GM12878 (cell line): ENCODE measurements at regions not wholly inside any gene's neighbourhood (a gene's known extent, or its start where the extent isn't known, plus 50 kb on each side); places are given as distances from the start of the nearest gene placed in this dataset.

Experiments used
- CREB1 ChIP-seq: IDR thresholded peaks from 2 replicates; pipeline ENCODE4 v1.6.1; 2012; ENCODE audit warnings: low read depth, mild to moderate bottlenecking, inconsistent platforms
- CTCF ChIP-seq, 3 experiments: IDR thresholded peaks in 2 of 3; conservative IDR thresholded peaks in 1 of 3; 2 replicates each; pipeline ENCODE4 v1.5.1; 2011; ENCODE audit warnings: low read depth in 3 of 3, low read length in 3 of 3, mild to moderate bottlenecking in 3 of 3, control low read depth in 2 of 3, moderate library complexity in 2 of 3, inconsistent platforms in 1 of 3, mixed read lengths in 1 of 3; ENCODE audit not compliant: control insufficient read depth in 2 of 3, insufficient read depth in 1 of 3; ENCODE audit errors: extremely low read depth in 1 of 3
- EZH2 ChIP-seq: IDR thresholded peaks from 2 replicates; pipeline ENCODE4 v1.6.1; 2012; ENCODE audit warnings: low read depth, mild to moderate bottlenecking, control low read depth, inconsistent platforms, low read length, borderline replicate concordance; ENCODE audit not compliant: control insufficient read depth
- MAX ChIP-seq: IDR thresholded peaks from 2 replicates; pipeline ENCODE4 v1.6.1; 2012; ENCODE audit warnings: low read depth, low read length, improper control_type of control experiment
- POLR2AphosphoS5 ChIP-seq: IDR thresholded peaks from 2 replicates; pipeline ENCODE4 v1.6.1; 2011; ENCODE audit warnings: mild to moderate bottlenecking, low read length, inconsistent platforms
- PRDM15 ChIP-seq: fragments of 450-650 bp; formaldehyde crosslinking; IDR thresholded peaks from 2 replicates; pipeline ENCODE4 v1.4.0; 2020; ENCODE audit warnings: mild to moderate bottlenecking, moderate library complexity
- RFX5 ChIP-seq: IDR thresholded peaks from 2 replicates; pipeline ENCODE4 v1.6.1; 2011; ENCODE audit warnings: low read depth, low read length, improper control_type of control experiment
- SMAD5 ChIP-seq: IDR thresholded peaks from 2 replicates; pipeline ENCODE4 v1.6.1; 2016; ENCODE audit warnings: antibody characterized with exemption, low read depth
- TARDBP ChIP-seq: IDR thresholded peaks from 2 replicates; pipeline ENCODE4 v1.6.1; 2016; ENCODE audit warnings: borderline replicate concordance

- TF ChIP-seq RFX5, result no peak
- TF ChIP-seq CTCF (IDR thresholded peaks at IDR 0.05 in 2 of 3, conservative IDR thresholded peaks at IDR 0.05 in 1 of 3; ENCODE audit: control insufficient read depth in 2 of 3, extremely low read depth in 1 of 3, insufficient read depth in 1 of 3, low read depth in 3 of 3, low read length in 3 of 3), result no peak
- no peak for TF ChIP-seq PRDM15
- TF ChIP-seq EZH2, result no peak
- TF ChIP-seq POLR2AphosphoS5, result no peak
- no peak for TF ChIP-seq SMAD5
- no peak for TF ChIP-seq CREB1
- no peak for TF ChIP-seq MAX
- no peak for TF ChIP-seq TARDBP
Measured at GRCh38 chr3:145518639-145519038, 642.3 kb downstream of the PLOD2 start.
